ENCODE measurements at regions not wholly inside any gene's neighbourhood (a gene's known extent, or its start where the extent isn't known, plus 50 kb on each side); places are given as distances from the start of the nearest gene placed in this dataset.

DNA sequence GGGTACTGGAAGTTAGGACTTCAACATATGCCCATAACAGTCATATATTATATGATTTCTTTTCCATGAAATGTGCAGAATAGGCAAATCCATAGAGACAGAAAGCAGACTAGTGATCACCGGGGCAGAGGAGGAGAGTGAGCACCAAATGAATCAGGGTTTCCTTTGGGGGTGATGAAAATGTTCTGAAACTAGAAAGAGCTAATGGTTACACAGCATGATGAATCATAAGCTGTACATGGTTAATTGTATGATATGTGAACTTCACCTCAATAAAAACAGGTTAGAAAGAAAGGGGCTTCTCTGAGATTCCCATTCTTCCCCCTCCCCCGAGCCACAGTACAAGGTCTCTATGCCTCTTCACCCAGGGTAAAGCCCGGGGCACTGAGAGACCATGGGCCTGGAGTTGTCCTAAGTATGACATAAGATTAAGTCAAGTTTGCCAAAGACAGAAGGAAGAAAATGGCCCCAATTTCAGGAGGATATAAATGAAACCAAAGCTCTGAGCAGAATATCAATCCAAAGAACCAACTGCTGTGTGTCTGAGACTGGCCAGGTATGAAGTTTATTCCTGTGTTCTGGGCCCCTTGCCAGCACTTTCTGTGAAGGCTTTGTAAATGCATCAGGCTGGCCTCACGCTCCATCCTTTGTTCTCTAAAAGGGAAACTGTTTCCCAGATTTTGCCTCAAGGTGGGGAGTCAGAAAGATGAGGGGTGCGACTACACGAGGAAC, 243.8 kb downstream of the CDK5RAP2 start (continued):
- TF ChIP-seq, protein P1, sequence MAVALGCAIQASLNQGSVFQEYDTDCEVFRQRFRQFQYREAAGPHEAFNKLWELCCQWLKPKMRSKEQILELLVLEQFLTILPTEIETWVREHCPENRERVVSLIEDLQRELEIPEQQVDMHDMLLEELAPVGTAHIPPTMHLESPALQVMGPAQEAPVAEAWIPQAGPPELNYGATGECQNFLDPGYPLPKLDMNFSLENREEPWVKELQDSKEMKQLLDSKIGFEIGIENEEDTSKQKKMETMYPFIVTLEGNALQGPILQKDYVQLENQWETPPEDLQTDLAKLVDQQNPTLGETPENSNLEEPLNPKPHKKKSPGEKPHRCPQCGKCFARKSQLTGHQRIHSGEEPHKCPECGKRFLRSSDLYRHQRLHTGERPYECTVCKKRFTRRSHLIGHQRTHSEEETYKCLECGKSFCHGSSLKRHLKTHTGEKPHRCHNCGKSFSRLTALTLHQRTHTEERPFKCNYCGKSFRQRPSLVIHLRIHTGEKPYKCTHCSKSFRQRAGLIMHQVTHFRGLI (tag by site-specific recombination; IDR thresholded peaks at IDR 0.05): no peak
- TF ChIP-seq ZNF658 (tag by site-specific recombination; IDR thresholded peaks at IDR 0.05) (no peak), ZNF768 (tag by site-specific recombination; IDR thresholded peaks at IDR 0.05) (no peak), SALL2 (tag by site-specific recombination; IDR thresholded peaks at IDR 0.05; ENCODE audit: borderline replicate concordance) (no peak), ZNF211 (tag by site-specific recombination; IDR thresholded peaks at IDR 0.05; ENCODE audit: low read depth) (no peak), ZNF433 (tag by site-specific recombination; IDR thresholded peaks at IDR 0.05; ENCODE audit: low read depth) (no peak)
- TF ChIP-seq, protein P2, sequence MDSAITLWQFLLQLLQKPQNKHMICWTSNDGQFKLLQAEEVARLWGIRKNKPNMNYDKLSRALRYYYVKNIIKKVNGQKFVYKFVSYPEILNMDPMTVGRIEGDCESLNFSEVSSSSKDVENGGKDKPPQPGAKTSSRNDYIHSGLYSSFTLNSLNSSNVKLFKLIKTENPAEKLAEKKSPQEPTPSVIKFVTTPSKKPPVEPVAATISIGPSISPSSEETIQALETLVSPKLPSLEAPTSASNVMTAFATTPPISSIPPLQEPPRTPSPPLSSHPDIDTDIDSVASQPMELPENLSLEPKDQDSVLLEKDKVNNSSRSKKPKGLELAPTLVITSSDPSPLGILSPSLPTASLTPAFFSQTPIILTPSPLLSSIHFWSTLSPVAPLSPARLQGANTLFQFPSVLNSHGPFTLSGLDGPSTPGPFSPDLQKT (IDR thresholded peaks at IDR 0.05; ENCODE audit: borderline replicate concordance, low read depth, low read length): no peak

DNA sequence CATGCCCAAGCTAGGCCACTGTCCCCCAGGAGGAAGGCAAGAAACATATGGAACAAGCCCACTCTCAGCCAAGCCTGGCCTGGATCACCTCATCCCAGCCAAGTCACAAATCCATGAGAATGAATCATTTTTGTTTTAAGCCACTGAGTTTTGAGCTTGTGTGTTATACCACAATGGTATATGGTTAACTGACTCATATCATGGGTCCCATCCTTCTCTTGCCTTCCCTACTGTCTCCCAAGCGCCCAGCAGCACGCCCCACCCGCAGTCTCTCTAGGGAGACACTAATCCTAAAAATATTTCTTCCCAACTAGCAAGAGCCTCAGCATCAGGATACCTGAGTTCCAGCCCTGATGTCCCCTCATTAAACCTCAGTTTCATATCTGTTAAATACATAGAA, 248.1 kb downstream of the CDK5RAP2 start:
- Histone ChIP-seq H3K4me3 (ENCODE audit: low read depth, low read length) (no peak overlapping the region), H3K9me3 (ENCODE audit: control insufficient read depth, insufficient read depth, low read depth, low read length) (no peaks in the 10 kb centered on the region), H3K36me3 (ENCODE audit: control insufficient read depth in 2 of 2, insufficient read depth in 1 of 2, low read length in 2 of 2) (no peaks in the 10 kb centered on the region), H3K4me1 (ENCODE audit: control insufficient read depth, insufficient read depth, low read length) (no peaks in the 10 kb centered on the region), H3K27ac (ENCODE audit: extremely low read depth, low read depth, low read length) (no peak overlapping the region)
- TF ChIP-seq, protein P3, sequence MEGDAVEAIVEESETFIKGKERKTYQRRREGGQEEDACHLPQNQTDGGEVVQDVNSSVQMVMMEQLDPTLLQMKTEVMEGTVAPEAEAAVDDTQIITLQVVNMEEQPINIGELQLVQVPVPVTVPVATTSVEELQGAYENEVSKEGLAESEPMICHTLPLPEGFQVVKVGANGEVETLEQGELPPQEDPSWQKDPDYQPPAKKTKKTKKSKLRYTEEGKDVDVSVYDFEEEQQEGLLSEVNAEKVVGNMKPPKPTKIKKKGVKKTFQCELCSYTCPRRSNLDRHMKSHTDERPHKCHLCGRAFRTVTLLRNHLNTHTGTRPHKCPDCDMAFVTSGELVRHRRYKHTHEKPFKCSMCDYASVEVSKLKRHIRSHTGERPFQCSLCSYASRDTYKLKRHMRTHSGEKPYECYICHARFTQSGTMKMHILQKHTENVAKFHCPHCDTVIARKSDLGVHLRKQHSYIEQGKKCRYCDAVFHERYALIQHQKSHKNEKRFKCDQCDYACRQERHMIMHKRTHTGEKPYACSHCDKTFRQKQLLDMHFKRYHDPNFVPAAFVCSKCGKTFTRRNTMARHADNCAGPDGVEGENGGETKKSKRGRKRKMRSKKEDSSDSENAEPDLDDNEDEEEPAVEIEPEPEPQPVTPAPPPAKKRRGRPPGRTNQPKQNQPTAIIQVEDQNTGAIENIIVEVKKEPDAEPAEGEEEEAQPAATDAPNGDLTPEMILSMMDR (tag by site-specific recombination; IDR thresholded peaks at IDR 0.05): no peak
- TF ChIP-seq ZNF16 (tag by site-specific recombination; IDR thresholded peaks at IDR 0.05; ENCODE audit: low read depth): no peak
- no peak for TF ChIP-seq ZNF600 (tag by site-specific recombination; IDR thresholded peaks at IDR 0.05)
- no peak for TF ChIP-seq ZNF416 (tag by site-specific recombination; IDR thresholded peaks at IDR 0.05)
- no peak for TF ChIP-seq ZBTB17 (tag by site-specific recombination; IDR thresholded peaks at IDR 0.05)
- TF ChIP-seq KLF1 (tag by site-specific recombination; IDR thresholded peaks at IDR 0.05): no peak
- TF ChIP-seq ZNF404 (tag by site-specific recombination; IDR thresholded peaks at IDR 0.05): no peak
- TF ChIP-seq ZNF530 (tag by site-specific recombination; IDR thresholded peaks at IDR 0.05; ENCODE audit: low read depth): no peak
- no peak for TF ChIP-seq ZNF571 (tag by site-specific recombination; IDR thresholded peaks at IDR 0.05)
- no peak for TF ChIP-seq ZNF623 (tag by site-specific recombination; IDR thresholded peaks at IDR 0.05)
- no peak for TF ChIP-seq ZNF843 (tag by site-specific recombination; IDR thresholded peaks at IDR 0.05)
- no peak for TF ChIP-seq GLIS1 (tag by site-specific recombination; IDR thresholded peaks at IDR 0.05)
- TF ChIP-seq ZXDB (tag by site-specific recombination; IDR thresholded peaks at IDR 0.05): no peak
- TF ChIP-seq OSR2 (tag by site-specific recombination; IDR thresholded peaks at IDR 0.05): no peak
- CTCF ChIA-PET: interaction anchor here (0.6 kb wide), 1 partner anchor 245 kb away, joined by 3 read pairs; no protein-coding TSS in a partner anchor
- POLR2A ChIA-PET: no interaction called here

Data from HEK293 (cell line).